HuH-7.5 (cell line): ENCODE measurements at regions not wholly inside any gene's neighbourhood (a gene's known extent, or its start where the extent isn't known, plus 50 kb on each side); places are given as distances from the start of the nearest gene placed in this dataset.
"Not testable (repeated sequence)": the region's sequence is repeated elsewhere in the genome, so short reads cannot be mapped to it uniquely, and the experiment has no call there.

Experiments
- DNase-seq: peaks from one replicate; pipeline ENCODE4 v3.0.0; 2011; ENCODE audit warnings: low spot score

GRCh38 chr14:46147452-46147851, 504.1 kb downstream of the RPL10L start:
- no peak for DNase-seq

GRCh38 chr14:46147024-46147423, 504.6 kb downstream of the RPL10L start:
- DNase-seq = no peak

GRCh38 chr14:46140445-46140844, 511.1 kb downstream of the RPL10L start:
- DNase-seq = no peak

DNA sequence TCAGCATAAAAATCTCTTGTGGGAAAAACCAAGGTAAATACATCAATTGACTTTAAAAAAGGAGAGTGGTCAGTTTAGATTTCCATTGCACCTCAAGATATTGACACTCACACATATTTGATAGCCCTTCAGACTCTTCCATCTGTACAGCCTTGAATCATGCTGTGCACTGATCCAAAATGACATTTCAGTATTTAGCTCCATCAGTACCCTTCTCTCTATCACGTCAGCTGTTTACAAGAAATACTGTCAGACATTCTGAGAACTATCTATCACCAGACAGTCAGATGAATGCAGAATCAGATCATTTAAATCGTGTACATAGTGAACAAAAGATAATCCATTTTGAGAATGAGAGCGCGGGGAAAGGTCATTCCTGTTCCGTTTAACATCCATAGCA, 511.9 kb downstream of the RPL10L start:
- no peak for DNase-seq

- DNase-seq = no peak
Observed at GRCh38 chr14:46137786-46138185, 513.8 kb downstream of the RPL10L start.

DNA sequence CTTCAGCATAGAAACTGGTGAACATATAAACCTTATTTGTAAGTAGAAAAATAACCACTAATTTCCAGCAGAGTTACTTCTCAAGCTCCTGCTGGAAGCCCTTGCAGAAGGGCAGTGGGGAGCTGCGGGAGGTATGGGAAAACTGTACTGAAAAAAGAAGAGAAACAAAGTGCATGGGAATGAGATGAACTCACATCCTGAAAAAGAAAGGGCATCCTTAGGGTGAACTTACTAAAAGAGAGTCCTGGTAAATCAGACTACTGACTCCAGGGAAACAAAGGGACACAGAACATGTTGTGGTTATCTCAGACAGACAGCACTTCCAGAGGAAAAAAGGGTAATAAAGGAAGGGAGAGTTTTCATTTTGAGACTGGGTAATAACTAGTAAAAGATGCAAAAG, 515.1 kb downstream of the RPL10L start:
- DNase-seq = no peak

GRCh38 chr14:46108228-46108627, 543.4 kb downstream of the RPL10L start:
- no peak for DNase-seq

- DNase-seq = not testable (repeated sequence)
Observed at GRCh38 chr14:46100901-46101300, 550.7 kb downstream of the RPL10L start.

DNA sequence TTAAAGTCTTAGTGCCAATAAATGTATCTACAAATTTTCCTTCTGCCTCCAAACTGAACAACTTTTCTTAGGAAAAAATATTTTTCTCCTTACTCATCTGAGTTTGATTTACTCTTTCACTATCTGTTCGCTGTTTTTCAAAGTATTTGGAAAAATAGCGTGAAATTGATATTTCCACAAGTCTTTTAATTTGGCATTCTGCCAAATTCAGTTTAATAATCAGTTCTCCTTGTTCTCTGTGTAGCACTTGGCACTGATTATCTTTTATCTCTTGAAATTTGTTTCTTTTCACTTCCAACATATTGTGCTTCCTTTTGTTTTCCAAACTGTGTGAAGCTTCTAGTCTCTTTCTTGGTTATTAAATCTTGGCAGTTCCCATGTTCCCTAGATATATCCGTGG, 559.8 kb downstream of the RPL10L start:
- no peak for DNase-seq

- no peak for DNase-seq
Observed at GRCh38 chr14:46087604-46088003, 564.0 kb downstream of the RPL10L start.

DNA sequence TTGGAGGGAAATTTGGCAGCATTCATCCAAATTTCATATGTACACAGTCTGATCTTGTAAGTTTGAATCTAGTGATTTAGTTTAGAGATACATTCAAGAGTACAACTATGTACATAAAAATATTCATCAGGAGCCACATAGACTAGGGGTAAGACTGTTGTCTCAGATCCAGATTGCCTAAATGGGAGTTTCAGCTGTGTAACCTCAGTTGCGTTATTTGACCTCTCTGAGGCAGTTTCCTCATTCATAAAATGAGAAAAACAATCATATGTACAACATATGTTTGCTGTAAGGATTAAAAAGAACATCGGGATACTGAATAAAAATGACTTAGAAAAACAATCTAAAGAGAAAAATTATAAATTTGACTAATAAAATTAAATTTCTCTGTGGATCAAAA, 577.5 kb downstream of the RPL10L start:
- DNase-seq = no peak

- no peak for DNase-seq
Observed at GRCh38 chr14:46063872-46064271, 587.7 kb downstream of the RPL10L start.

- no peak for DNase-seq
Observed at GRCh38 chr14:46058964-46059563, 592.5 kb downstream of the RPL10L start.

DNA sequence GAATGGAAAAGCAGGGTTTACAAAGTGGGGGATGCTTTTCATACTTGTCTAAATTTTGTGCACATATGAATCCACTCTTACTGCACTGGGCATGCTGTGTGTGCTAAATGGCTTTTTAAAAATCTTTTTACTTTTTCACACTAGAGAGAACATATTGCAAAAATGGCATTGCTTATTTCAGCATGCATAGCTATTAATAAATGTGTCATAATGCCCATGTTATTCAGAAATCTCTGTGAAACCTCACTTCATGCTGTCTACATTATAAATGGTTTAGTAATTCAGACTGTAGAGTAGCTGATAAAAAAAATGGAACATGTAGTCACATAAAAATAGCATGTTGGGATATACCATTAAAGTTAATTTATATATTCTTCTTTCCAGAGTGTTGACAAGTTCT, 593.8 kb downstream of the RPL10L start:
- DNase-seq = no peak

GRCh38 chr14:46054526-46054925, 597.1 kb downstream of the RPL10L start:
- DNase-seq = no peak

- DNase-seq = no peak
Observed at GRCh38 chr14:46053221-46053620, 598.4 kb downstream of the RPL10L start.

GRCh38 chr14:46051796-46052195, 599.8 kb downstream of the RPL10L start:
- DNase-seq = no peak

DNA sequence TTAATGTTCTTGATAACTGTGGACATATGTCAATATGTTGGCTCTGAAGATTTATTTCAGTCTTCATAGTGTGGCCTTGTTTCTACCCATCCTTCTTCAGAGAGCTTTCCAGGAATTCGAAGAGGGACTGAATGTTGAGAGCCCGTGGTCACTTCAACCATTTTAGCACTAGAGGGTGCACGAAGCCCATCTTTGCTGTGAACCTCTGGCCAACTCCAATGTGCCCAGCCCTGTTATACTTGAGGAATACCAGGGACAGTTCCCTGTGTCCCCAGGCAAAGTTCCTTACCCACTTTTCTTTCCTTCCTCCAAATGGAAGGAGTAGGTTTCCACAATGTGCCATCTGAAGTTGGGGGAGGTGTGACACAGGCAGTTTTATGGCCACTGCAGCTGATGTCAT, 603.5 kb downstream of the RPL10L start:
- no peak for DNase-seq

GRCh38 chr14:46036099-46036498, 615.5 kb downstream of the RPL10L start:
- DNase-seq = no peak

- no peak for DNase-seq
Observed at GRCh38 chr14:46034305-46034704, 617.3 kb downstream of the RPL10L start.

GRCh38 chr14:46018846-46019420, 632.6 kb downstream of the RPL10L start:
- DNase-seq = no peak

- DNase-seq = no peak
Observed at GRCh38 chr14:46008348-46008747, 643.2 kb downstream of the RPL10L start.

- no peak for DNase-seq
Observed at GRCh38 chr14:45998554-45998953, 653.0 kb downstream of the RPL10L start.

GRCh38 chr14:45990252-45990651, 661.3 kb downstream of the RPL10L start:
- no peak for DNase-seq
